Fibroblast of pulmonary artery (primary cell): ENCODE measurements at regions not wholly inside any gene's neighbourhood (a gene's known extent, or its start where the extent isn't known, plus 50 kb on each side); places are given as distances from the start of the nearest gene placed in this dataset.

ENCODE experiments used
- DNase-seq: peaks from one replicate; pipeline ENCODE4 v3.0.0-alpha.2; 2010; ENCODE audit warnings: low read depth
- H3K4me3 ChIP-seq: replicated peaks from 2 replicates; pipeline ENCODE4 v1.5.1; 2011; ENCODE audit warnings: low read depth, mild to moderate bottlenecking, control low read depth, low read length, moderate library complexity
- TF ChIP-seq, protein P1 (sequence below): IDR thresholded peaks from 2 replicates; pipeline ENCODE4 v1.5.1; 2011; ENCODE audit warnings: mild to moderate bottlenecking, control low read depth, low read length, inconsistent platforms; ENCODE audit errors: missing control alignments

DNA sequence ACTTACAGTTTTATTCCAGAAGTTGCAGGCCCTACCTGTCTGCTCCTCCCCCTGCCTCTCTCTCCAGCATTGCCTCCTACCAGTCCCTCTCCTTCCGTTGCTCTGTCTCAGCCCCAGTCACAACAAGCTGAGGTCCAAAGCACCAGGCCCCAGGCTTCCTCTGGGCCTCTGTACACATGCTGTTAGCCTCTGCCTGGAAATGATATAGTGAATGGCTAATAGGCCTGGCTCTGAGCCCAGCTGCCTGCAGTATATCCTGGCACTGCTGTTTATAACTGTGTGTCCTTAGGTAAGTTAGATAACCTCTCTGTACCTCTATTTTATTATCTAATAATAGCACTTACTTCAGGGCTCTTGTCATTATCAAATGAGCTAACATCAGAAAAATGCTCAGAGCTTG lies 114.9 kb upstream of the PWP1 start:
- H3K4me3 ChIP-seq = no peak overlapping the region
- DNase-seq = peak; percentile 66
- TF ChIP-seq, protein P1, sequence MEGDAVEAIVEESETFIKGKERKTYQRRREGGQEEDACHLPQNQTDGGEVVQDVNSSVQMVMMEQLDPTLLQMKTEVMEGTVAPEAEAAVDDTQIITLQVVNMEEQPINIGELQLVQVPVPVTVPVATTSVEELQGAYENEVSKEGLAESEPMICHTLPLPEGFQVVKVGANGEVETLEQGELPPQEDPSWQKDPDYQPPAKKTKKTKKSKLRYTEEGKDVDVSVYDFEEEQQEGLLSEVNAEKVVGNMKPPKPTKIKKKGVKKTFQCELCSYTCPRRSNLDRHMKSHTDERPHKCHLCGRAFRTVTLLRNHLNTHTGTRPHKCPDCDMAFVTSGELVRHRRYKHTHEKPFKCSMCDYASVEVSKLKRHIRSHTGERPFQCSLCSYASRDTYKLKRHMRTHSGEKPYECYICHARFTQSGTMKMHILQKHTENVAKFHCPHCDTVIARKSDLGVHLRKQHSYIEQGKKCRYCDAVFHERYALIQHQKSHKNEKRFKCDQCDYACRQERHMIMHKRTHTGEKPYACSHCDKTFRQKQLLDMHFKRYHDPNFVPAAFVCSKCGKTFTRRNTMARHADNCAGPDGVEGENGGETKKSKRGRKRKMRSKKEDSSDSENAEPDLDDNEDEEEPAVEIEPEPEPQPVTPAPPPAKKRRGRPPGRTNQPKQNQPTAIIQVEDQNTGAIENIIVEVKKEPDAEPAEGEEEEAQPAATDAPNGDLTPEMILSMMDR = no peak

DNA sequence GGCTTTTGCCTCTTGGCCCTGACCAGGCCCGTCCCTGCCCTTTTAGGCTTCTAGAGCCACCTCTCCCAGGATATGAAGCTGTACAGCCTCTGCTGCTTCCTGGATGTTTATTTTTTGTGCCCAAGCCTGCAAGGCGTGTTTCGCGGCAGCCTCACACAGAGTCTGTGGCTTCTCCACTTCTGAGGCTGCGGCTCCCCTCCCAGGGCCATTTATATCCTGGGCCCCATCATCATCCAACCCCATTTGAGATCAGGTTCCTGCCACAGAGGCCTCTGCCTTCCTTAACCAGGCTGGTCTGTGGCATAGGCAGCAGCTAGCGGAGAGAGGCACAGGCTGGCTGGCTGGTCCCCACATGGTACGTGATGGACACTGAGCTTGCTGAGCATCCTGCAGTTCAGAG lies 114.1 kb upstream of the PWP1 start:
- TF ChIP-seq, protein P1 = no peak
- H3K4me3 ChIP-seq = no peak overlapping the region
- no peak for DNase-seq

DNA sequence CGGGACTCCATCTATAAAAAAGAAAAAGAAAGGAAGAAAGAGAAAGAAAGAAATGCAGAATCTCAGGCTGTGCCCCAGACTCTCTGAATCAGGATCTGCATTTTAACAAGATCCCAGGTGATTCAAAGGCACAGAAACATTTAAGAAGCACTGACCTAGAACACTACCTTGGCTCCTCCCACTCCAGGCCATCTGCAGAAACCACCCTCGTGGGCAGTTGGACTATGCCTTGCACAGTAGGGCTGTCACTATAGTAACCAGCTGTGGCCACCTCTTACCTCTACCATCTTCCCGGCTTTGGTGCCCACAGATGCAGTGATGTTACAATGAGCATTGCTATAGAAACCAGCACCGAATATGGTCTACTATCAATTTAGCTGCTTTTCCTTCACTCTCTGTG lies 110.9 kb upstream of the PWP1 start:
- TF ChIP-seq, protein P1 = no peak
- H3K4me3 ChIP-seq = no peak overlapping the region
- DNase-seq = no peak

DNA sequence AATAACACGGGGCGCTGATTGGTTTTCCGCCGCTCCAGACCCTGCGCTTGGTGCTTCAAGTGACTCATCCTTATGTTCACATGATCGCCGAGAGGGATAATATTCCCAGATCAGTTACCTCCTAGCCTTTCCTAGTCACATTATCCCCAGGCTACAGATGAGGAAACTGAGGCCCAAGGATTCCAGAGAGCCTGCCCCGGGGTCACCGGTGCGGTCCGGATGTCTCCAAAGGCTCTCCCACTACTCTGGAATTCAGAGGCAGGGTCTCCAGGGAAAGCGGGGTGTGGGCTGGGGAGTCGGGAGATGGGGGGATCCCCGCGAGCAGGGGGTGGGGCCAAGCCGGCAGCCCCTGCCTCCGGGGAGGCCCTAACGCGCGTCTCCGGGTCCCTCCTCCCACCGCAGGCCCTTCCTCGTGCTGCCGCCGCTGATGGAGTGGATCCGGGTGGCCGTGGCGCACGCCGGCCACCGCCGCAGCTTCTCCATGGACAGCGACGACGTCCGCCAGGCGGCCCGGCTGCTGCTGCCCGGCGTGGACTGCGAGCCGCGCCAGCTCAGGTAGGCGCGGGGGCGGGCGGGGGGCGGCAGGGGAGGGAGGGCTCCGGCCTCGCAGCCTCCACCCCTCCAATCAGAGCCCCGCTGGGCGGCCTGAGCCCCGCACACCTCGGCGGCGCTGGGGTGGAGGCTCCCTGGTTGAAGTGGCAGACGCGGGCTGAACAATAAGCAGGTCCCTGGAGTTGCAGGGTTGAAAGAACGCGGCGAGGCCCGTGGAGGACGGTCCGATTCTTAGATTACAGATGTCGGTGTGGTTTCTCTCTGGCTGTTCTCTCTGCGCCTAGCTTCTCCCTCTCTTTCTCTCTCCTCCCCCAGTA lies 104.6 kb upstream of the PWP1 start:
- H3K4me3 ChIP-seq = no peak overlapping the region

DNA sequence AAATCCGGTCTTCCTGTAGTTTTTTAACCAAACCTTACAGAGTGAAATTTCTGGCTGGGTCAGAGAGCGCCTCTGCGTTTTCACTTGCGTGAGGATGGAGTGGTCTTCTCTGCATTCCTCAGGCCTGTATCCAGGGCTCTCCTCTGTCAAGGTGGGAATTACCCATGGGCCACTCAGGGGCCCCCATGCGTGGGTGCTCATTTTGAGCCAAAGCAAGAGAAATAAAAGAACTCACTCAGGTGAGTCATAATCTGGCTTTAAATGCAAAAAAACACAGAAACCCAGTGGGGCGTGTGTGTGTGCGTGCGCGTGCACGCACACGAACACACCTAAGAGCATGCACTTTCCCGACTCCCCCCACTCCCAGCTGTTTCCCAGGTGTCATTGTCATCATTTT lies 104.0 kb upstream of the PWP1 start:
- H3K4me3 ChIP-seq = no peak overlapping the region
- no peak for DNase-seq
- TF ChIP-seq, protein P1 = no peak

More for the DNA sequence above, 104.6 kb upstream of the PWP1 start:
- TF ChIP-seq, protein P1 = no peak
- DNase-seq = no peak

DNA sequence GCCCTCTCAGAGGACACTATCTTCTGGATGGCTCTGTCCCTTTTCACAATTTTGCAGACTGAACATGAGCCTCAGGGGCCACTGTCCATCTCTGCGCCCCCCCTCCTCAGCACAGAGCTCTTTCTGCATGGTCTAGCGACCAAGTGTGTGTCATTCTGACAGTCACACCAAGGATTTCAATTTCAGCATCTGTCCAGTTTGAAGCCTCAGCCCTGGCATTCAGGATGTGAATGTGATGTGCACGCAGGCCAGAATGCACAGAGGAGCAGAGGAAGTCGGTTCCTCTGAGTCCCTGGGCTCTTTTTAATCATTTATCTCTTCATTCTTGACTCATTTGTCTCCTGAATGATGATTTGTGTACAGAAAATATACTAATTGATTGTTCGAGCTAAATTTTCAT lies 102.0 kb upstream of the PWP1 start:
- DNase-seq = no peak
- TF ChIP-seq, protein P1 = no peak
- H3K4me3 ChIP-seq = no peak overlapping the region

DNA sequence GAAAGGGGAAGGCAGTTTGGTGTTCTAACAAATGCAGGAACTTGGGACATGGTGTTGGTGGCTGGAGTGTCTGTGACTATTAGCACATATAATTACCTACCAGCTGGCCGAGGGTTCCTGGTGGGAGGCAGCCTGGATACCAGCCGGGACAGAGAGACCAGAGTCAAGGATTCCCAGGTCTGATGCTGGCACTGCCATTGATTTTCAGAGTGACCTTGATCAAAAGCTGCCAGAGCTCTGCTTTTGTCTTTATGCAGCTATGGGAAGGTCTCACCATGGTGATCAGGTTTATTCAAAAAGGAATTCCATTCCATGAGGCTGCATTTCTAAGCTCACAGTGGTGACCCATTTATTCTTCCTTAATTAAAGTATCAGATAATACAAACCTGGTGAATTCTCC lies 101.0 kb upstream of the PWP1 start:
- DNase-seq = no peak
- H3K4me3 ChIP-seq = no peak overlapping the region
- TF ChIP-seq, protein P1 = no peak
